ENCODE measurements at regions not wholly inside any gene's neighbourhood (a gene's known extent, or its start where the extent isn't known, plus 50 kb on each side); places are given as distances from the start of the nearest gene placed in this dataset.

DNA sequence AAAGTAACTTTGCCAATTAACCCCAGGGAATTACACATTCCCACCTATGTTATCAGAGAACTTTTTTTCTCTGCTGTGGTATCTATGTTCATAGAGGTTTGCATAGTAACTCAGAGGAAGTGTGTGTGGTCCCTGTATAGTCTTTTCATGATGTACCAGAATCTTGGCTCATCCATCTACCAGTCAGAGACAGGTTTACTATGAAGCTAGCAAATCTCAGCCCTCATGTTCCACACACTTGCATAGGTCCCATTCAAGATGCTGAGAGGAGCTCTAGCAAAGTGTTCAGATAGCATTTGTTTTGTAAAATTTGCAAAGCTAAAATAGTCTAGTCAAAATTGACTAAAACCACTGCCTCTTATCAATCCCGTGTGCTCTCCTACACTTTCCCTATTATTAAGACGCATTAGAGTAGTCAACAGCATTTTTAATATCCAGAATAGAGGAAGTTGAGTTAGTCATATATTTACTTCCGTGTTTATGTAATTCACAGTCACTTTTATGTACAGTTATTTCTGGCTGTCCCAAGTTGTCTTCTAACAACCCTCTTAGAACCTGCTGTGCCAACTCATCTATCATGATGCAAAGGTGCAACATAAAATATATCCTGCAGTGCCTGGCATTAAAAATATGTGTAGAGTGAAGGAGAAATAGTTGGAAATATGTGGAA, 184.2 kb downstream of the FAM76B start:
- DNase-seq (ENCODE audit: low read depth): no peak
- TF ChIP-seq, protein P1, sequence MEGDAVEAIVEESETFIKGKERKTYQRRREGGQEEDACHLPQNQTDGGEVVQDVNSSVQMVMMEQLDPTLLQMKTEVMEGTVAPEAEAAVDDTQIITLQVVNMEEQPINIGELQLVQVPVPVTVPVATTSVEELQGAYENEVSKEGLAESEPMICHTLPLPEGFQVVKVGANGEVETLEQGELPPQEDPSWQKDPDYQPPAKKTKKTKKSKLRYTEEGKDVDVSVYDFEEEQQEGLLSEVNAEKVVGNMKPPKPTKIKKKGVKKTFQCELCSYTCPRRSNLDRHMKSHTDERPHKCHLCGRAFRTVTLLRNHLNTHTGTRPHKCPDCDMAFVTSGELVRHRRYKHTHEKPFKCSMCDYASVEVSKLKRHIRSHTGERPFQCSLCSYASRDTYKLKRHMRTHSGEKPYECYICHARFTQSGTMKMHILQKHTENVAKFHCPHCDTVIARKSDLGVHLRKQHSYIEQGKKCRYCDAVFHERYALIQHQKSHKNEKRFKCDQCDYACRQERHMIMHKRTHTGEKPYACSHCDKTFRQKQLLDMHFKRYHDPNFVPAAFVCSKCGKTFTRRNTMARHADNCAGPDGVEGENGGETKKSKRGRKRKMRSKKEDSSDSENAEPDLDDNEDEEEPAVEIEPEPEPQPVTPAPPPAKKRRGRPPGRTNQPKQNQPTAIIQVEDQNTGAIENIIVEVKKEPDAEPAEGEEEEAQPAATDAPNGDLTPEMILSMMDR (IDR thresholded peaks at IDR 0.05; ENCODE audit: low read length, missing control alignments): no peak
- no peak overlapping the region for H3K4me3 ChIP-seq (replicated peaks; ENCODE audit: low read depth, low read length)

DNA sequence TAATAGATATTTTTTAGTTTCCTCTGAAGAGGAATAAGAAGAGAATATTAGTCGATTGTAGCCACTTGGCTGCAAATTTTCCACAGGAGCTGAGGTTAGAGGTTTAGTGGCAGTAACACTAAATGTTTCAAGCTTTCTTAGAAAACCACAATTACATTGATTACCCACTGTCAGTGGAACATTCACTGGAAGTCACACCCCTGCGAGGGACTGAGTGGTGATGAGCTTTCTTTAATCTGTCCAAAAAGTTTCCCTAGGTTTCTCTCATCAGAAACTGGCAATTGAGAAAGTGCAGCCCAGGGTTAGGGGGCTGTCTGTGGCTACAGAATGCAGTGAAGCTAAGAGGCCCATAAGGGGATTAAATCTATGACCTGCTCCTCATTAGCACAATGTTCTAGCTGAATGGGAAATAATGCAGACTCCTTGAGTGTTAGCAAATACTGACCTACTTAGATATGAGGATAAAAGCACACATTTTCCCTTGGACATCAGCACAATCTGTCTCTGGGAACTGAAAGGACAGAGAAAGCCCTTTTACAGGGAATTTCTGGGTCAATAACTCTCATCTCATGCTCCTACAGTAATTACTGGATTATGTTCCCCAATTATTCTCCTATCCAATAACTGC, 189.5 kb downstream of the FAM76B start:
- no peak for DNase-seq (ENCODE audit: low read depth)
- no peak overlapping the region for H3K4me3 ChIP-seq (replicated peaks; ENCODE audit: low read depth, low read length)
- TF ChIP-seq, protein P1 (IDR thresholded peaks at IDR 0.05; ENCODE audit: low read length, missing control alignments): no peak

DNA sequence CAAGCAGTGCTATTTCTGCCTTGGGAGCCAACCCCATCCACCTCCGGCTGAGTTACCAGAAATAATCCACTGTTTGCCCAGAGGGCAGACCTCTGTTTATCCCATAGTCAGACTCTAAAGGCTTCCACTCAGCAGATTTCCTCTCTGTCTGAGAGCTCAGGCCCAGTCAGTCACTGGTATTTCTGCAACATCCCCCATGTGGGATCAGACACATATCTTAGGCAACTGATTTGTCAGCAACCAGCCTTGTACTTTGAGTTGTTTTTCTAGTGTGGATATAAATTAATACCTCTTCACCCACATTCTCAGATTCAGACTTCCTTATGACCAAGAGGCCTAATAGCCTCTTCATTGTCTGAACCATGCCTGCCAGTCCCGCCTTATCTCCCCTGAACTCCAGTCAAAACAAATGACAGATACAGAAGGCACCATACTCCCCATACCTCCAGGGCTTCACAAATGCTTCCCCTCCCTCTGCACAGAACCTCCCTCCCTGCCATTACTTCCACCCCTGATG, 193.6 kb downstream of the FAM76B start:
- peak; percentile 23 for DNase-seq (ENCODE audit: low read depth)
- no peak overlapping the region for H3K4me3 ChIP-seq (replicated peaks; ENCODE audit: low read depth, low read length)
- TF ChIP-seq, protein P1 (IDR thresholded peaks at IDR 0.05; ENCODE audit: low read length, missing control alignments): no peak

DNA sequence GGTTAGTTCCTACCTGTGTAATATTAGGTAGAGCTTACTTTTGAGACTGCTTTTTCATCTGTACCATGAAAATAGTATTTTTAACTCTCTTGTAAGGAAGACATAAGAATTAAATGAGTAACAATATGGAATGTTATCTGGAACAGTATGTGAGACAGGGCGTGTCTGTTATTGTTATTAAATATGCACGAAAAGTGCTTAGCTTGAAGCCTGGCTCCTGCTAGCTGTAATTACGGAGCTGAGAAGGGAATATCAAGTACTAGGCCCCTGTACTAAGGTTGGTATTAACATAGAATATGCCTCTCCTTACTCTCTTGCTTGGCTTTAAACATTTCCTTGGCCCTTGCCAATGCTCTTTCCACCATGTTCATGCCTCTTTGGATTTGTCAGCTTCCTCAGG, 194.0 kb downstream of the FAM76B start:
- H3K4me3 ChIP-seq (replicated peaks; ENCODE audit: low read depth, low read length): no peak overlapping the region
- no peak for DNase-seq (ENCODE audit: low read depth)
- TF ChIP-seq, protein P1 (IDR thresholded peaks at IDR 0.05; ENCODE audit: low read length, missing control alignments): no peak

DNA sequence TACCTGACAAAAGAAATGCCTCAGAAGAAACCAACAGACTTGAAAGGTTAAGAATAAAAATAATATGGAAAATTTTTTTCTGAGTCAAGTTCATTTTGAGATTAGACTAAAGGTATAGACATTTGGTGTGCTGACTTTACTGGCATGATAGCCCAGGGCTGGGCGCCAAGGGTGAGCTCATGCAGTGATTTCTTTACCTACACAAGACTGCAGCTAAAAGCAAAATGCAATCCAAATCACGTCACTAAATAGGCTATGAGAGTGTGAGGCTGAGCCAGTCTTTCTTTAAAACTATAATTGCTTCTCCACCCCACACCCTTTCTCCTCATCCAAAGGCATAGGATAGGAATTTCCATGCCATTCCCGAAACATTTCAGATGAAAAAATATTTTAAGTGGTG, 196.5 kb downstream of the FAM76B start:
- no peak overlapping the region for H3K4me3 ChIP-seq (replicated peaks; ENCODE audit: low read depth, low read length)
- DNase-seq (ENCODE audit: low read depth): no peak
- TF ChIP-seq, protein P1 (IDR thresholded peaks at IDR 0.05; ENCODE audit: low read length, missing control alignments): no peak

DNA sequence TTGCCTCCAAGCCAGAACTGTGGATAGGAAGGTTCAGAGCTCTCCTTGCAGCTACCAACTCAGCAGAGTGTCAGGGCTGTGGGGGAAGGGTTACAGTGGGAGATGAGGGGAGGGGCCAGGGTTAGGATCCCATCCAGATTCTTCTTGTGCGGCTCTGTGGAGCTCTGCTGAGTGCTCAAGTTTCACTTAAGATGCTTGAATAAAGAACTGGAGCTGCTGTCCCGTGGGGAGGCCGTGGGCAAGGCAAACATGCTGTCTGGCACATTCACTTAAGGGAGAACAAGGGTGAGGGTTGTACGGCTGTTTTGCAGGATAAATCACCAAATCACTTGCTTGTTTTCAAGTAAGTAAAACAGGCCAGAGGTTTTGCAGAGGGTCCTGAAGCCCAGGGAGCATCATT, 197.1 kb downstream of the FAM76B start:
- peak; percentile 11 for DNase-seq (ENCODE audit: low read depth)
- TF ChIP-seq, protein P1 (IDR thresholded peaks at IDR 0.05; ENCODE audit: low read length, missing control alignments): no peak
- H3K4me3 ChIP-seq (replicated peaks; ENCODE audit: low read depth, low read length): no peak overlapping the region

All from fibroblast of pulmonary artery (primary cell).